ENCODE measurements at regions not wholly inside any gene's neighbourhood (a gene's known extent, or its start where the extent isn't known, plus 50 kb on each side); places are given as distances from the start of the nearest gene placed in this dataset.

GRCh38 chr6:139623372-139623771, 248.9 kb upstream of the CITED2 start:
- TF ChIP-seq CBX2 (IDR thresholded peaks at IDR 0.05; ENCODE audit: insufficient read depth, low read length, poor library complexity, severe bottlenecking) (no peak), ZNF785 (CRISPR knock-in tag; IDR thresholded peaks at IDR 0.05) (no peak), ZEB2 (IDR thresholded peaks at IDR 0.05) (no peak), STAT6 (CRISPR knock-in tag; IDR thresholded peaks at IDR 0.05) (no peak)

Measured in K562 (cell line).